EH (cell line): ENCODE measurements at regions not wholly inside any gene's neighbourhood (a gene's known extent, or its start where the extent isn't known, plus 50 kb on each side); places are given as distances from the start of the nearest gene placed in this dataset.

Source experiments
- DNase-seq: peaks from one replicate; pipeline ENCODE4 v3.0.0-alpha.2; 2015; ENCODE audit warnings: low read depth

DNA sequence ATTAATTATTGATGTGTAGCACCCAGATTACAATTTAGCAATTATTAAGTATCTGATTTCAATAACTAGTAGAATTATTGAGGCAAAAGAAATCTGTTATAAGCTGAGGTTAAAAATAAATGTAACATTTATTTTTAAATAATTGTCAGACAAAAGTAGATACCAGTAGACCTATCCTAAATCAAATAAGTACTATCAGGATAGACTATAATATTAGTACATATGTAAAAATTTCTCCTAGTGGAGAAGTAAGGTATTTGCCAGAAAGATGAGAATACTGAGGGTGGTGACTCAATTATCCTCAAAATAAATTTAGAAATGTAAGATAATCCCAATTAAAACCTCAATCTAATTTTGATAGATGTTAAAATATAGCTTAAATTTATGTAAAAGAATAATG lies 377.8 kb upstream of the CHRM3 start:
- DNase-seq: no peak

DNA sequence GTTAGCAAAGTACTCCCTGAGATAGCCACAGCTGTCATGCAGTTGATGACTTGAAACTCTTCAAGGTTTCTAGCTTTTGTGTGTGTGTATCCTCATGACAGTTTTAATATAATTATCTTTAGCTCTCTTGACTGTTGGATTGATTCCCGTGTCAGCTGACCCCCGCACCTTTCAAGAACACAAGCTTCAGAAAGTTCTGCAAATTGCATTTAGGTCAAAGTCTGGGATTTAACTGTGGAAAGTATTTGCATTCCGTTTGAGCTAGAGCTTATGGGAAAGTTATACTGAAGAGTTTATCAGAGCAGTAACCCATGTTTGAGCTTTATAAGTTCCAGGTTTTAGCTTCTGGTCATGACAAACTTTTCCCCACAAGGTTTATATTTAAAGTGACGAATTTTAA lies 380.1 kb upstream of the CHRM3 start:
- no peak for DNase-seq

DNA sequence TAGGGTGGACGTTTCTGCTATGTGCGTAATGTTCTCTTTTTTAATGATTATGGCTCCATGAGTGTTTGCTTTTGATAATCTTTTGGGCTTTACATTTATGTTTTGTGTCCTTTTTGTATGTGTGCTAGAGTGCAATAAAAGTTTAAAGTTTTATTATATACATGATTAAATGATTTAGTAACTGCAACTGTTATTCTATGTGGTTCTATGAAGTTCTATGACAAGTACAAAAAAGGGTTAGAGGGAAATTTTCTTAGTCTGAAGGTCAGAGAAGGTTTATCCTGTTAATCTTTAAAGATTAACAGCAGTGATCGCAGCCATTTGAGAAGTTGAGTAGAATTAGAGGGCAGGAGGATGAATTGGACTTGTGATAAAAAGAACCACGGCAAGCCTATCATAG lies 386.4 kb upstream of the CHRM3 start:
- no peak for DNase-seq

GRCh38 chr1:238998577-238998976 lies 387.8 kb upstream of the CHRM3 start:
- DNase-seq: no peak

DNA sequence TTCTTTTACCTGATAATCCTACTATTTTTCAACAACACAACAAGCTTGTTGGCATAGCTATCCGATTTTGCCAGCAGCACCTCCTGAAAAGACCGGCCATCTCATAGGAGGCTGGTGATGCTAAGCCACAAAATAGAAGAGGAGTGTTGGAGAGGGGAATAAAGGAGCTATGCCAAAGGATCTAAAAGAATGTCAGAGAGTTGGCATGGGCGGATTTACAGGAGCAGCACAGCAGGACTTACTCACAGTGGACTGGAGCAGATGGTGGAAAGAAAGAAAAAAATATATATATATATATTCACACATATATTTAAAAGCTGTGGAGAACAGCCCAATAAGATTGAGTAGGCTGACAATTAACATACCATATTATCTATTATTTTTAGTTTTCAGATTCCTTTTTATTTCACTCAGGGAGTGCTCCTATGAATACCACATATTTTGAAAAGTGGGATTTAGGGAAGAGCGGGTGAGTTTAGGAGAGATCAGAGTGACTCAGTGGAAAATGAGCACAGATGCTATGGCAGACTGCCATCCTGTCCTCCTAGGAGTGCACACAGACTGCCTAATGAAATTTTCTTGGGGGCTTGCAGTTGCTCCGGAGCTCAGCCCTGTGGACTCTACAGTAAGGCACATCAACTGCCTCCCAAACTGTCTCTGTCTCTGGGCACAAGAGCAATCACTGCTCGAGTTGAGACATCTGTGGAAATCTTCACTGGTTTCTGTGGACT lies 394.4 kb upstream of the CHRM3 start:
- DNase-seq: no peak

DNA sequence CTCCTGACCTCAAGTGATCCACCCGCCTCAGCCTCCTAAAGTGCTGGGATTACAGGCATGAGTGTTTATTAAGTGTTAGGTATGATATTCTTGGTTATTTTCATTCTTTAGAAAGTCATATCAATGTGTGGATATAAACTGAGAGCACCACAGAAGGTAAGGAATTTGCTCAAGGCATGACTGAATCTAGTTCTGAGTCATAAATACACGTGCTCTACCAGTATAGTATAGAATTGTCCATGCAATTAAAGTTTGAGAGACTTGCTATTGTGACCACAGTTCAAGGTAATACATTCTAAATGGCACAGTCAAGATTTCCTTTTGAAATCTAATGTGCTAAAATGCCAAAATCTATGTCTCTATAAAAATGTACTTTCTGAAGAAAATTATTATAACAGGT lies 401.1 kb upstream of the CHRM3 start:
- DNase-seq: no peak

DNA sequence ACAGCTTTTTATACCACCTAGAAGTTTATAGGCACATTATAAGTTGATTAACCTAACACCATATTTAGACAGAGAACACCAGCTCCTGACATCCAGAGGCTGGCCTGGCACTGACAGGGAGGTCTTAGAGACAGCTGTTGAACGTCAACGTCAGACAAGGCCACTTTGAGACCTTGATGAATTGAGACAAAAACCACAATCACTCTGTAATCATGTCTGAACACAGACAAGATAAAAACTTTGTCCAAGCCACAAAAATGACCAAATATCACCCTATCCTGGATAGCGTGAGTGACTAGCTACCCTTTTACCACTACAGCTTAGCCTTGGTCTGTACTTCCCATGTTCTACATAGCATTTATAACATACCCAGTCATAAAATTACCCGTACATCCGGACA lies 403.6 kb upstream of the CHRM3 start:
- DNase-seq: no peak

DNA sequence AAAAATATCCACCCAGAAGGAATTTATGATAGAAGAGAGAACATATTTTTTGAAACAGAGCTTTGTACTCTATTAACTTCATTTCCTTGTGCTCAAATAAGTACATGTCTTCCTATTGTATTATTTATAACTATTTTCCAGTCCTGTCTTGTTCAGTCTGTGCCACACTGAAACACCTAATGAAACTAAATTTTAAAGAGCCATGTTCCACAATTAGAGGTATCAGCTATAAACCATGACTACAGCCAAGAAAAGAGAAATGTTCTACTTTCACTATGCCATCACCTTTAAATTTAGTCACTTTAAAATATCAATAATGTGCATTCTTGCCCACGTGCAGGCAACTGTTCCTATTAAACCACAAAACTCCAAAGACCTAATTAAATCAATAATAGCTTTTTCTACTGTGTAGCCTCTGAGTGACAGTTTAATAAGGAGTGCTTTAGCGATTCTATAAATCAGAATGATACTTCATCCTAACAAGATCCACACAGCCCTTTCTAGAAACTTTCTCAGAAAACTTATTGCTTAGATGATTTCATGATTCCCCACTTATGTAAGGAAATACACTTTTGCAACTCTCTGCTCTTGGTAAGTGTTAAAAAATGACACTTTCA lies 404.9 kb upstream of the CHRM3 start:
- no peak for DNase-seq

DNA sequence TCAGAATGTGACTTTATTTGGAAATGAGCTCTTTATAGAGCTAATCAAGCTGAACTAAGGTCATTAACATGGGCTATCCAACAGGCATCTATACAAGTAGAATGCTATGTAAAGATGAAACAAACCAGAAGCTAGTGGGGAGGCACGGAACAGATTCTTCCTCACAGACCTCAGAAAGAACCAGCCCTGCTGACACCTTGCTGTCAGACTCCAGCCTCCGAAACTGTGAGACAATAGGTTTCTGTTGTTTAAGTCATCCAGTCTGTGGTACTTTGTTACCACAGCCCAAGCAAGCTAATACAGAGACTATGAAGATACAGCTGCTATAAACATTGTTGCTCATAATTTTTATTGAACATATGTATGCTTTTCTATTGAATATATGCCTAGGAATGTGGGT lies 406.3 kb upstream of the CHRM3 start:
- no peak for DNase-seq

DNA sequence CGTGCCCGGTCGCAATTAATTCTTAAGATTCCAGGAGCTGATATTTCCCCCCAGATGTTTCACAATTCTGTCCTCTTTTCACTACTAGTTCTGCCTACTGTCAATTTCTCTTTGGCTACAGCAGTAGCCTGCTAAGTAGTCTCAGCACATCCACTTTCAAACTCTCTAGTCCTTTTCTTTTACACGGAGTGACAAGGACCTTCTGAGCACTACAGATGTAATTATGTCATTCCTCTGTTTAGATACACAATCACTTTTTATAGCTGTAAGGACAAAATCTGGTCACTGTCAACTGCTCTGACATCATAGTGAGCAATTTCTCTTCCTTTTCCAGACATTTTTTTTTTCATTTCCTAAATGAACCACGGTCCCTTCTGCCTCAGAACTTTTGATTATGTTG lies 421.7 kb upstream of the CHRM3 start:
- no peak for DNase-seq

- no peak for DNase-seq
Observed at GRCh38 chr1:238962941-238963340, 423.4 kb upstream of the CHRM3 start.

DNA sequence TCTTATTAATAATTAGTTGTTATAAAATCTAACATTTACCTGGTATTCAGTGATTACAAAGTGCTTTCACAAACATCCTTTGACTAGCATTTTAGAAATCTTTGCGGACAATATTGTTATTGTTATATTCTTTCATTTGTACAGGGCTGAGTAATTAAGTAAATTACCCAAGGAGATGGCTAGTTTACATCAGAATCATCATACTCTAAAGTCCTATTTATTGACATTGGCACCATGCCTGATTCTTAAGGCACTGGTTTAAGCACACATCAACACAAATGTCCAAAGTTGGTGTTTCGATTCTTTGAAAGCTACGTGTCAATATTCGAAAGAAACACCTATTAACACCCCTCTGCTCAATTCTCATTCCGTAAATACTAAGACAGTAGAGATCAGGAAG lies 424.6 kb upstream of the CHRM3 start:
- no peak for DNase-seq

DNA sequence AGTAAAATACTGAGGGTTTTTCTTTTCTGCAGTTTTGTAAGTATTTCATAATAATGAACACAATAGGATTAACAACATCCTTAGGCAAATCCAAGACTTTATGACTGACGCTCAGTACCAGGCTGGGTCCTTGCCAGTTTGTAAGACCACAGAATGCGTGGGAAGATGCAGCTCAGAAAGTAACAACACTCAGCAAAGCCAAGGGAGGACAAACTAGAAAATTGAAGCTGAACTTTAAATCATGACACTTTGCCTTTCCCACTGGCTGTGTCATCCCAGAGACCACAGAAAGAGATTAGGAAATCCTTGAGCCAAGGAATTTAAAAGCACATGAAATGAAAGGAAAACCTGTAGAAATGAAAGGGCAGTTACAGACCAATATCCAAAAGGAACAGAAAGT lies 426.3 kb upstream of the CHRM3 start:
- DNase-seq: peak; percentile 3

DNA sequence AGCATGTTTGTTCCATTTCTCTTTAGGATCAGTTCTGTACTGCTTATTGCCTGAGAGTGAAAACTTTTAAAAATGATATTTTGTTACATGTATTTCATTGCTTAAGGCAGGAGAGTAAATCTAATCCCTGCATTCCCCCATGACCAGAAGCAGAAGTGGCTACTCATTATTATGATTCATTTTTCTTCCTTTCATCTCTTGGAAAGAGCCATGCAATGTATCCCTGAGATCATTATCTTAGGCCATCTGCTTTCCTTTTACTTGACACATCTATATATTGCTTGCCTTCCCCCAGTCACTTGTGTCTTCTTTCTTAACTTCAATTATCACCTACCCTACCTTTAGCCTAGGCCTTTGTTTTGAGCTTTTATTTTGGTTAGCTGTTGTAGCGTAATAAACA lies 430.4 kb upstream of the CHRM3 start:
- no peak for DNase-seq

DNA sequence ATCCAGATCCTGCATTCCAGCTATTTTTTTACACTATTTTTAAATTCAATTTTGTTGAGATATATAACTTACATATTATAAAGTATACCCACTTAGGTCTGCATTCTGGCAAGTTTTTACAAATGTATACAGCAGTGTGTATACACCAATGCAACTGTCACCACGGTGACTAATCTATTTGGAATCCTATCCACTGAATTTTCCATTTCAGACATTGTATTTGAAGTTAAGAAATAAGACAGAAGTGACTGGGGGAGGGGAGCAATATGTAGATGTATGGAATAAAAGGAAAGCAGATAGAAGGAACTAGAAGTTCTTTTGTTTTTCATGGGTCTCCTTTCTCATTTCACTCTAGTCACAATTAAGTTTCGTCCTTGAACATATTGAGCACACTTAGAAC lies 431.5 kb upstream of the CHRM3 start:
- DNase-seq: no peak

DNA sequence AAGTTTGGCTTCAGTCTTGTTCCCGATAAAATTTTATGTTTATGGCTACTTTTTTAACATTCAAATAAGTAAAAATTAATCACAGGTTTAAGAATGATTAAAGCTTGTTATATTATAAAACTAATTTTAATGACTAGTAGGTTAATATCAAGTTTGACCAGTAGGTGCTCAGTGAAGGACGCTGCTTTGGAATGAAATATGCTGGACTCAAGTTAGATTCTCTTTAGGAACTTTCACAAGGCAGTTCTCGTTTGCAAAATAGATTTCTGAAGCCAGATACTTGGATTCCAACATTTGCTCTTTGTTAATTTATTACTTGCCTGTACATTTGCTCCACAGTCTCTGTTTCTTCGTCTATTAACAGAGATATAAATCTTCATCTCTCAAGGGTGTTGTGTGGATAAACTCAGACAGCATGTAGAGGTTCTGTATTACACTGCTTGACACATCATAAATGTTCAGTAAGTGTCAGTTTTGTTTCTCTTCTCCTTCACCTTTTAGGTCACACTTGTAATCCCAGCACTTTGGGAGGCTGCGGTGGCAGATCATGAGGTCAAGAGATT lies 432.8 kb upstream of the CHRM3 start:
- DNase-seq: no peak

- DNase-seq: peak; percentile 11
Observed at GRCh38 chr1:238951809-238952208, 434.6 kb upstream of the CHRM3 start.

DNA sequence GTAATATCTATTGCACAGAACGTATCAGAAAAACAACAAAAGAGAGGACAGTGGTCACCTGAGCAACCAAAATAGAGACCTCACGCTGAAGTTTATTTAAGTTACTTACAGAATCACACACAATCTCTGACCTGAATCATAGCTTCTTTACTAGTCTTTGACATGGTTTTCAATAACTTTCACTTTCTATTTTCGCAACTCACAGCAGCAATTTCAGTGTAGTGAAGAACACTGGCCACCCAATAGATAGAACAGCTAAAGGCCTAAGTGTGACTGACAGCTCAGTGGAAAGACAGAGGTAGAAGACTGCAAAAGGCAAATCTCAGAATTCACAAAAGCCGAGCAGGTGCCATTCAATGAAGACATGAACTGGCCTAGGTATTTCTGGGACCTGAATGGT lies 435.6 kb upstream of the CHRM3 start:
- no peak for DNase-seq

DNA sequence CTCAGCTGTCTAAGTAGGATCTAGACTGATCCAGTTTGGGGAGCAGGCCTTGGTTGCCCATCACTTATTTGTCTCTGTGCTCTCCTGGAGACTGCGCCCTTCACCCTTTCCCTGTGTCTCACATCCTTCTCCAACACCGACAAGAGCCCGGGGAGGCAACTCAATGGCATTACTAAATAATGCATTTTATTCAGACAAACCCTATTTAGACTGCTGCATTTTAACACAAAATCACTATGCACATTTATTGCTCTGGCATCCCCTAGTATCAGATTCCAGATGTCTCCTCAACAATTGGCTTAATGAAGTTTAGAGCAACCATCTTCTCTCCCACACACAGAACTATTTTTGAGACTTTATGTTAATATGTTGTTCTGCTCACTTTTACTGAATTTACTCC lies 436.4 kb upstream of the CHRM3 start:
- no peak for DNase-seq

- no peak for DNase-seq
Observed at GRCh38 chr1:238944028-238944427, 442.3 kb upstream of the CHRM3 start.

GRCh38 chr1:238927899-238928298 lies 458.5 kb upstream of the CHRM3 start:
- no peak for DNase-seq

GRCh38 chr1:238916828-238917227 lies 469.5 kb upstream of the CHRM3 start:
- no peak for DNase-seq

- no peak for DNase-seq
Observed at GRCh38 chr1:238914346-238914745, 472.0 kb upstream of the CHRM3 start.

DNA sequence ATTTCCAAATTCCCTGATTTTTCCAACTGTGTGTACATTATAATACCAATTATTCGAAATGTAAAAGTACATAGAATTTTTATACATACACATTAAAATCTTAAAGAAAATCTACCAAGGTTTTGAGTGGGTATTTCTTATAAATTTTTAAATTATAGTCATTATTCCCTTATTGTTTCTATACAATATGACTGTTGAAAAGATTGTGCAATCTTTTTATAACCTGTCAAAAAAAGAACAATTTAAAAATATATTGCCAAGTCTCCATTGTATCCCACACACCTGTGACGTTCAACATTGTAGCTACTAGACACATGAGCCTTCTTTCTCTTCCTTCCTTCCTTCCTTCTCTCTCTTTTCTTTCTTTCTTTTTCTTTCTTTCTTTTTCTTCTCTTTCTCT lies 473.2 kb upstream of the CHRM3 start:
- no peak for DNase-seq
